ENCODE measurements at regions not wholly inside any gene's neighbourhood (a gene's known extent, or its start where the extent isn't known, plus 50 kb on each side); places are given as distances from the start of the nearest gene placed in this dataset.
"Not testable (repeated sequence)": the region's sequence is repeated elsewhere in the genome, so short reads cannot be mapped to it uniquely, and the experiment has no call there.

GRCh38 chr13:71214357-71214756 is 652.6 kb downstream of the DACH1 start:
- no peak for DNase-seq (ENCODE audit: low spot score)

GRCh38 chr13:71213252-71213821 is 653.7 kb downstream of the DACH1 start:
- no peak for DNase-seq (ENCODE audit: low spot score)

DNA sequence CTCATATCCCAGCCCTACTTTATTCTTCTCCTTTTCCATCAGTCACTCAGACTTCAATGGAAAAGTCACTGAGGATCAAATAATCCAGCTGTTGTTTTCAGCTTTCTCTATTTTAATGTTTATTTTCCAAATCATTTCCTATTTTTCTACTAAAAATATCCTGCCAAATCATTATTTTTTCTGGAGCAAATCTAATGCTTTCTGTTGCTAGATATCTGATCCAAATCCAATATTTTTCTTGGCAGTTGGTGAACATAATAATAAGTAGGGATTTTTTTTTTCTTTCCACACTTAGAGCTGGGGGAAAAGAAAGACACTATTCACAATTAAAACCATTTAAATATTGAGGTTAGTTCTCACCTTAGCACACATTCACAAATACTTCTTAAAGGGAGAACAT is 656.1 kb downstream of the DACH1 start:
- no peak for DNase-seq (ENCODE audit: low spot score)

DNA sequence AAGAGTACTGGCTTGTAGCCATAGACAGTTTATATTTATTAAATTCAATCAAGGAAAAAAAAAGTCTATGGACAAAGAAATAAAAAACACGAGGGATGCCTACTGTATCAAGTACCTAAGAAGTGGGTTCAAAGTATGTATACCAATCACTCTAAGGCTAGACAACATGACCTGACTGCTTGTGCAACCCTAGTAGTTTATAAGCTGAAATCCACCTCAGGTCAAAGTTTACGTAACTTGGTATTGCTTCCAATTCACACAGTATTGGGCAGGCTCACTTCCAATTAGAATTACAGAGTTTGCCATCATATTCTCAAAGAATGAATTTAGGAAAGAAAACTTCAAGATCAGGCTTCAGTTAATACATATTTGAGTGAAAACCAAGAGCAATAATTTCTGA is 657.8 kb downstream of the DACH1 start:
- DNase-seq (ENCODE audit: low spot score): no peak

DNA sequence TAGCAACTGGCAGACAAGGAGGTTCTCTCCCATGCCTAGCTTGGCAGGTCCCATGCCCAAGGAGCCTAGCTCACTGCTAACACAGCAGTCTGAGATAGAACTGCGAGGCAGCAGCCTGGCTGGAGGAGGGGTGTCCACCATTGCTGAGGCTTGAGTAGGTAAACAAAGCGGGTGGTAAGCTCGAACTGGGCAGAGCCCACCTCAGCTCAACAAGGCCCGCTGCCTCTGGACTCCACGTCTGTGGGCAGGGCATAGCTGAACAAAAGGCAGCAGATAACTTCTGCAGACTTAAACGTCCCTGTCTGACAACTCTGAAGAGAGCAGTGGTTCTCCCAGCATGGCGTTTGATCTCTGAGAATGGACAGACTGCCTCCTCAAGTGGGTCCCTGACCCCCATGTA is 682.4 kb downstream of the DACH1 start:
- not testable (repeated sequence) for DNase-seq (ENCODE audit: low spot score)

DNA sequence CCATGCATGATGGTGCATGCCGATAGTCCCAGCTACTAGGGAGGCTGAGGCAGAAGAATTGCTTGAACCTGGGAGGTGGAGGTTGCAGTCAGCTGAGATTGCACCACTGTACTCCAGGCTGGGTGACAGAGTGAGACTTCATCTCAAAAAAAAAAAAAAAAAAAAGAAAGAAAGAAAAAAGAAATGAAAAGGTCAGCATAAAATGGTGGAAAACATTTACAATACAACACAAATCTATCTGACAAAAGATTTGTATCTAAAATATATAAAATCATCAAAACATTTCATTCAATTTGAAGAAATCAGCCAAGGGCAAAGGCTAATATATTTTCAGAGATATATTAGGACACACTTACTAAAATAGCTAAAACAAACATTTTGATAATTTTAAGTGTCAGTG is 683.7 kb downstream of the DACH1 start:
- DNase-seq (ENCODE audit: low spot score): not testable (repeated sequence)

- no peak for DNase-seq (ENCODE audit: low spot score)
Observed at GRCh38 chr13:71171740-71172139, 695.3 kb downstream of the DACH1 start.

- DNase-seq (ENCODE audit: low spot score): no peak
Observed at GRCh38 chr13:71169180-71169579, 697.8 kb downstream of the DACH1 start.

DNA sequence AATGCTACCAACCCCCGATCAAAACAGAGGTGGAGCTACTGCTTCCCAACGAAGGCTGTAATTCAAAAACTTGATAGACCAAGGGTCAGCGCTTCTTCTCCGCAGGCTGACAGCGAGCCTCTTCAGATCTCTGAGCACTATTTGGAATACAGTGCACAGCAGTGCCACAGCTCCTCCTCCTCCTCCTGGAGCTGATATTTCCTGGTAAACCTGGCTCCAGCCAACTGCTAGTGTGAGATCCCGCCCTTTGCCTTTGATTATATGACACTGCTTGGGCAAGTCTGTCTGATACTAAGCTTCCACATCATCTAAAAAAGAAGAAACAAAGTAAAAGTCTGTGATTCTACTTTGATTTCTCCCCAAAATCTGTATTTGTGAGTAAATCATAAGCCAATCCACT is 710.5 kb downstream of the DACH1 start:
- DNase-seq (ENCODE audit: low spot score): no peak

GRCh38 chr13:71149498-71150363 is 717.3 kb downstream of the DACH1 start:
- no peak for DNase-seq (ENCODE audit: low spot score)

DNA sequence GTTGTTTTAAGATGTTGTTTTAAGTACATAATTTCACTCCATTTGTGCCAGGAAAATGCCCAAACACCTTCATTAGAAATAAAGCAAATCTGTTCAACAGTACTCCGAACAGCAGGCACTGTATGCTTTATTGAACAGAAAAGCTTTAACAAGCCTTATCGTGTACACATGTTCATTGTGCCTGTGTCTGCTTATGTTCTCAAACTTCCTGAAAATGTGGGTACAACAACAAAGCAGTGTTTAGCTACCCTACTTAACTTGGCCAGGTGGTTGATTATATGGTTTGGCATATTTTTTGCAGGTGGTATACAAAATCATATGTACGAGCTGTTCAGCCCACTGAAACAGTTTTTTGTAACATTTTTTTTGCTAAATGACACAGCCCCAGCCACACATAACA is 718.0 kb downstream of the DACH1 start:
- no peak for DNase-seq (ENCODE audit: low spot score)

GRCh38 chr13:71148396-71148795 is 718.6 kb downstream of the DACH1 start:
- no peak for DNase-seq (ENCODE audit: low spot score)

DNA sequence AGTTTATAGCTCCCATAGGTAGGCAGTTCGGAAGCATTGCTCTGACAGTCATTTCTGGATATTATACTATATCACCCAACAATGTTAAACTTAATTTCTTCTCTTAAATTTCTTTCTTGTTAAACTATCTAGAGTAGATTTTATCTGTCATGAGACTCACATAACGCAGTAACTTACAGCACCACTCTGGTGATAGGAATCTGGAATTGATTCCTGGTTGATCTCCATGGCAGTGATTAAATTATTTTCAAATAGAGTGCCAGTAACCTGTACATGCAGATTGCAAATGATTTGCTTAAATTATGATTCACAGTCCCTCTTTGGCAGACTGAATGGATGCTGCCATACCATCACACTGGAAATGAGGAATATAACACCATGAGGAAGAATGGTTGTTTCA is 722.1 kb downstream of the DACH1 start:
- no peak for DNase-seq (ENCODE audit: low spot score)

- DNase-seq (ENCODE audit: low spot score): no peak
Observed at GRCh38 chr13:71137101-71137500, 729.9 kb downstream of the DACH1 start.

- DNase-seq (ENCODE audit: low spot score): no peak
Observed at GRCh38 chr13:71124230-71124629, 742.8 kb downstream of the DACH1 start.

GRCh38 chr13:71118779-71119364 is 748.1 kb downstream of the DACH1 start:
- DNase-seq (ENCODE audit: low spot score): no peak

DNA sequence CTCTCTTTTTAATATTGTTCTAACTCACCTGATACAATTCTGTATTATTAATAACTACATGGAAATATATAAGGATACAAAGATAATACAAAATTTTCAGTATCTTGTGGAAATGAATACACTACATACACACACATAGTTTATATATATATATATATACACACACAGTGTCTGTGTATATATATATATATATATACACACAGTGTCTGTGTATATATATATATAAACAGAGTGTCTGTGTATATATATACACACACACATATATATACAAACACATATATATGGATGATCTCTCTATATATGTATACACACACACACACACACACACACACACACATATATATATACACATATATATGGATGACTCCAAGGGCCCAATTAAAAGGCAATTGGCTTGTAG is 749.1 kb downstream of the DACH1 start:
- no peak for DNase-seq (ENCODE audit: low spot score)

- no peak for DNase-seq (ENCODE audit: low spot score)
Observed at GRCh38 chr13:71115301-71115700, 751.7 kb downstream of the DACH1 start.

DNA sequence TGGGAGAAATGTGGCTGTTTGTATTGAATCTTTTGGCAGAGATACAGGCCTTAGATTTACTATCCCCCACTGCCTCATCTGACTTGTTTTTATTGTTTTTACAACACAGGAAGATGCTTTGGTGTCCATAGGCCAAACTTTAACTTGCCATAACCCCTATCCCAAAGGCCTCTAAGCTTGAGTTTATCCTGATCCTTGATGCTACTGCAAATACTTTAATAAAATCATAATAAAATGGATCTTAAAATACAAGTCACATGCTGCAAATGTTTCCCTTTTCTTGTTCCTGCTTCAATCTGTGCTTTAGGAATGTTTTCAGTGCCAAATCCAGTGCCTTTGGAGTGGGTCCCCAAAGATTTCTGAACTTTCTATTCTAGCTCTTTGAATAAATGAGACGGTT is 770.6 kb downstream of the DACH1 start:
- DNase-seq (ENCODE audit: low spot score): no peak

DNA sequence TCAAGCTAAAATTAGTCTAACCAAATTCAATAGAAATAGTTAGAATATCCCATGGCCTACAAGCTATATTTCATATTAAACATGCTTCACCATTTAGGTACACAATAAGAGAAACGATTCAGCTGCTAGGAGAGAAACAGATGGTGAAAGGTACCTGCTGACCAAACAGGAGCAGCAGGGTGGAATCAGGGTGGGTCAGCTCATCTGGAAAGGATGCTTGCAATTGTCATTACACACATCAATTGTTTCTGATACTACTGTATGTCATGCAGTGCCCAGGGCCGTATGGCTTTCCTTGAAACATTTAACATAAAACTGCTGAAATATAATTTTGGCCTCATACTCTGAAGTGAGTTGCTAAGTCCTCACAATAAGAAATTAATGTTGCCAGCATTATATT is 776.0 kb downstream of the DACH1 start:
- DNase-seq (ENCODE audit: low spot score): no peak

DNA sequence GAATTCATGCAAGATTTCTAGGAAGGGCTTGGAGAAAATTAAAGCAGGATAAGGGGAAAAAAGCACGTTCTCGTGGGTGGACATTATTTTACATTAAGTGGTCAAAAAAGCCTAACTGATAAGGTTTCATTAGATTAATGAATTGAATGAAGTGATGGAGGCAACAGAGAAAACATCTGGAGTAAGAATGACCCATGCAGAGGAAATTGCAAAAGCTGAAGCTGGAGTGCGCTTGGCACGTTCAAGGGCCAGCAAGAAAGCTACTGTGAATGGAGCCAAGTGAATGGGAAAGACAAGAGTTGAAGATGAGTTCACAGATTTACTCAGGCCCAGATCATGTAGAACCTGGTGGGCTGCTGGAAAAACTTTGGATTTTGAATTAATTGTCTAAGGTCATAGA is 777.9 kb downstream of the DACH1 start:
- no peak for DNase-seq (ENCODE audit: low spot score)

- DNase-seq (ENCODE audit: low spot score): no peak
Observed at GRCh38 chr13:71087432-71087831, 779.6 kb downstream of the DACH1 start.

GRCh38 chr13:71087006-71087405 is 780.0 kb downstream of the DACH1 start:
- no peak for DNase-seq (ENCODE audit: low spot score)

DNA sequence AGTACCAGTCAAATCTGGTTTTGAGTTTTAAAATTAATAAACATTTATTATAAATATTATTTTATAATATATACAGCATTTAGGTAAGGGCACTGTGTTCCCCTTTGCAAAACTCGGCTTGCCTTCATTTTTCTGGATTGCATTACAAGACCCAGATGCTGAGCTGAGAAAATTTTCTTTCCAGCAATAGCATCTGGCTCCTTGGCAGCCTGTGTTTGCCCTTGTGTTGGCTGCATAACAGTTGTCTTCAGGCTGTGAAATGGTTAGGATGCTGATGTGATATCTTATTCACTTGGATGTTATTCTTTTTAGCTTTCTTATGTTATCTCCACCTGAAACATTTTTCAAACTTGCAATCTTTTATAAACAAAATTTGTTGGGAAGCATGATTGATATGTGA is 784.4 kb downstream of the DACH1 start:
- DNase-seq (ENCODE audit: low spot score): no peak

Data from COLO829 (cell line).